H7 (cell line): ENCODE measurements at regions not wholly inside any gene's neighbourhood (a gene's known extent, or its start where the extent isn't known, plus 50 kb on each side); places are given as distances from the start of the nearest gene placed in this dataset.

Experiments used
- DNase-seq: peaks from one replicate; pipeline ENCODE4 v3.0.0; 2012
- H3K27me3 ChIP-seq: 2 replicates; pipeline ENCODE4 v1.6.0; 2011; ENCODE audit warnings: mild to moderate bottlenecking, low read length; ENCODE audit not compliant: control insufficient read depth, insufficient read depth
- H3K36me3 ChIP-seq: replicated peaks from 2 replicates; pipeline ENCODE4 v1.5.1; 2011; ENCODE audit warnings: low read length; ENCODE audit not compliant: control insufficient read depth, insufficient read depth
- H3K4me3 ChIP-seq: 2 replicates; pipeline ENCODE4 v1.5.1; 2011; ENCODE audit warnings: low read depth, mild to moderate bottlenecking, control low read depth, low read length, moderate library complexity; ENCODE audit not compliant: insufficient read depth

DNA sequence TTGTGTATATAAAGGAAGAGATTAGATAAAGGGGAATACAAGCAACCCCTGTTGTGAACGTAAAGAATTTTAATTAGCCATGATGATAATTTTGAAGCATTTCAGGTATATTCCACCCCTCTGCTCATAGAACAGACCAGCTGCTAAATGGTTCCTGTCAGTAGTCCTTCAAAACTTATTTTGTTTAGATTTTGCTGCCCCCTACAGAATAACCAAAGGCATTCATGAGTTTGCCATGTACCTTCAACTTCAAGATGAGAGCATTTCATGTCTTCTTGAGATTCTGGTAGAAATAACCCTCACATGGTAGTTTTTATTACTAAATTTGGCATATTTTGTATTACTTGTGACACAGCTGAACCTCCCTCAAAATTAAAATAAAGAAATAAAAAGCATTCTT lies 1586.7 kb downstream of the HACE1 start:
- no peak overlapping the region for H3K4me3 ChIP-seq

DNA sequence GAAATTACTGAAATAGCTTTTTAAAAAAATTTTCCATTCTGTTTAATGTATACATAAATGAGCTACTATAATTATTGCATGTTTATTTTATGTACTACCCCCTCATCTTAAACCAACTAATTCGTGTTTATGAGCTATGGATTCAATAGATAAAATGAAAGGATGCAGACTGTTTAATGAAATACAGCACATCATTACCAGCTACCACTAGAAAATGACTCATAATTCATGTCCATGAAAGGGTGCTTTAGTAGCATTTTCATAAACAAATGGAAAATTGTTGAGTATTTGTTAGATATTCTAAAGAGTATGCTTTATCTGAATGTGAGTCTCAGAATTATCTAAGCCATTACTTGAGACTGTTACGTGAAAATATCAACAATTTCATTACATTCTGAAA lies 1590.1 kb downstream of the HACE1 start:
- H3K27me3 ChIP-seq, result no peaks in the 10 kb centered on the region
- DNase-seq, result no peak
- H3K36me3 ChIP-seq, result no peaks in the 10 kb centered on the region
- no peak overlapping the region for H3K4me3 ChIP-seq

More for the DNA sequence above, 1586.7 kb downstream of the HACE1 start:
- no peaks in the 10 kb centered on the region for H3K36me3 ChIP-seq
- peak; percentile 2 for DNase-seq
- H3K27me3 ChIP-seq, result no peaks in the 10 kb centered on the region

DNA sequence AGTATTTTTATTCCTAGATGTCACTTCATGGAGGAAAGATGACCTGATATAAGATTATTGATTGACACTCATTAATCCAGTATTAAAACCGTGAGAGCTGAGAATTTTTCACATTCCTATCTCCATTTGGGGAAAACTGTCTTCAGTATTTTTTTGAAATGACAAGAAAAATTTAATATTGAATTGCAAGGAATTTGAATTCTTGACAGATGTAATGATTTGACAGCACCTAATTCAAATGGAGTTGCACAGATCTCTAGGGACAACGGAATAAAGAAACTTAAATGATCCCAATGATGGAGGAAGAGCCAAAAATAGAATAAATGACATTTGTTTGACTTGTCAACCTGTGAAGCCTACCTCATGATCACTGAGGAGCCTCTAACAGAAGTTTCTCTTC lies 1591.4 kb downstream of the HACE1 start:
- Histone ChIP-seq H3K4me3 (no peak overlapping the region), H3K27me3 (no peaks in the 10 kb centered on the region)

DNA sequence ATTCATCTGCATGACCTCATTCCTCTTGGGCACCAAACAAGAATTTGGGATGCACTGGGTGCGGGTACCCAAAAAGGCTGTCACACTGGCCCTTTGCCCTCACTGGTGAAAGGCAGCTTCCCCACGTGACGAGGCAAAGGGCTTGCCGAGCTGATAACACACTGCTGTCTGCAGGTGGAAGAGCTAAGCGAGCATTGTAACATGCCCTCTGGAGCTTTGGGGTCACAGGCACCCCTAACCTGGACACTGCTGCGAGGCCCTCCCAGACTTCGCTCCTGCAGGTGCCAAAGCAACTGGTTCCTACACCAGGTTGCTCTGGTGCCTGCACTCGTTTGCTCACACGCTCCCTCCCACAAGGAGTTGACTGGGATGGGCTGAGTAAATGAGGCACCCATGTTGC lies 1595.7 kb downstream of the HACE1 start:
- DNase-seq, result no peak
- no peak overlapping the region for H3K4me3 ChIP-seq
- no peaks in the 10 kb centered on the region for H3K27me3 ChIP-seq
- H3K36me3 ChIP-seq, result no peaks in the 10 kb centered on the region

More for the DNA sequence above, 1591.4 kb downstream of the HACE1 start:
- H3K36me3 ChIP-seq, result no peaks in the 10 kb centered on the region
- DNase-seq, result no peak

DNA sequence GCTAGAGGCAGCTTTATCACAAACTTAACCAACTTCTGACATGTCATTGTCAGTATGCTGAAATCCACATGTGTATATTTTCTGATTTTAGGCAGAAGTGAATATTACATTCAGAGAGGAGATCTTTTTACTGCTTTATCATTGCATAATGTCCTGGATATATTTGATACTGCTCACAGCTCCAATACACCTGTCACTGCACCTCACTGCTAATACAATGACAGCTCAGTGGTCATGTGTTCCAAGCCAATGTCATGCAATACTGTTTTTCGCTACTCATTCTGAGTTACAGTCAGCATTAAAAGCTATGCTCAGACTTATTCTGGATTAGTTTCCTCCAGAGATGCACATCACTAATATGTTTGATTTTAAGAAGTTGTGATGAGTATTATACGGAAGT lies 1604.6 kb downstream of the HACE1 start:
- Histone ChIP-seq H3K4me3 (no peak overlapping the region), H3K36me3 (no peaks in the 10 kb centered on the region), H3K27me3 (no peaks in the 10 kb centered on the region)
- DNase-seq, result no peak

DNA sequence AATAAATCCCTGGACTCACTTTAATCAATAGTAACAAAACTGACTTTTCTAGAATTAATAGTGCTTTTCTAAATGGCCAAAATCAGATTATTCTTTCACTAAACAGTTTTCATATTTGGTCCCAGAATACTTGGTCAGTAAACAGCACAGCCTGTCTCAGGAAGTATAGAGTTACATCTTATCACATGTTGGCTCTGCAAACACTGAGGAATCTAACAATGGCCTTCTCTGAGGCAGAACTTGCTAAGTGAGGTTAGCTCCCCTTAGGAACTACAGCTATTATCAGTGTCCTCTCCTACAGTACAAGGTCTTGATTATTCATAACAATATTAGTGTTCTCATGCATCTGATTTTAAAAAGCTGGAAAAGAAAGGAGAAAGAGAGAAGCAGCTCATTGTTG lies 1622.8 kb downstream of the HACE1 start:
- Histone ChIP-seq H3K27me3 (no peaks in the 10 kb centered on the region), H3K36me3 (no peaks in the 10 kb centered on the region), H3K4me3 (no peak overlapping the region)
- DNase-seq, result no peak

DNA sequence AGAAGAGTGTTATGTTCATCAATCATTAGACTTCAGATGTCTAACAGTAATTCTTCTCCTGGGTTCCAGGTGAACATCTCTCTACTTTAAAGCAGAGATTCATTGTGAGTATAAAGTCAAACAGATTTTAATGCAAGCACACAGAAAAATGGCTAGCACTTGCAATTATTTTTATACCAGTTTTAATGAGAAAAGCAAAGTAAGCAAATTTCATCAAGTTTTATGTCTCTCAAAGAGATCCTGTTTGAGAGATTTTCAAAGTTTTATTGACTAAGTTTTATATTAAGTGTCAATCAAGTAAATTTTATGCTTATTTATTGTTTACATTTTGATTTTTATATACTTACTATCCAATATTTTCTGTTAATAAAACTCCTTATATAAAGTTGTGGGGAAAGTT lies 1628.5 kb downstream of the HACE1 start:
- H3K4me3 ChIP-seq, result no peak overlapping the region

DNA sequence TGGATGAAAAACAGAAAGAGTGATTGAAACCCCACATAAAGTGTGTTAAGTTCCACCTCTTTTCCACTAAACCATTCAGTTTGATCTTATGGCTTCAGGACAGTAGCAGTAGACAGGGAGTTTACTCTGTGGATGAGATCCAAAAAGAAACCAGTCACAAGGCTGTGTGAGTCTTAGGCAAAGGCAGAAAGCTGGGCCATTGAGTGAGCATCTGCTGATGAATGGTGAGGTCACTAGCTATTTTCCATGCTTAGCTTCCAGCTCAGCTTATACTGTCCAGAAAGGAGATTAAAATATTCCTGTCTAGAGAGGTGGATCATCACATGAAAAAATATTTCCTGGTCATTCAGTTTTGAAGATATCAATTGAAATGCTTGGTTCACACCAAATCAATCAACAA lies 1643.9 kb downstream of the HACE1 start:
- no peak overlapping the region for H3K4me3 ChIP-seq
- H3K36me3 ChIP-seq, result no peaks in the 10 kb centered on the region
- no peak for DNase-seq
- H3K27me3 ChIP-seq, result no peaks in the 10 kb centered on the region

More for the DNA sequence above, 1628.5 kb downstream of the HACE1 start:
- Histone ChIP-seq H3K36me3 (no peaks in the 10 kb centered on the region), H3K27me3 (no peaks in the 10 kb centered on the region)
- no peak for DNase-seq

DNA sequence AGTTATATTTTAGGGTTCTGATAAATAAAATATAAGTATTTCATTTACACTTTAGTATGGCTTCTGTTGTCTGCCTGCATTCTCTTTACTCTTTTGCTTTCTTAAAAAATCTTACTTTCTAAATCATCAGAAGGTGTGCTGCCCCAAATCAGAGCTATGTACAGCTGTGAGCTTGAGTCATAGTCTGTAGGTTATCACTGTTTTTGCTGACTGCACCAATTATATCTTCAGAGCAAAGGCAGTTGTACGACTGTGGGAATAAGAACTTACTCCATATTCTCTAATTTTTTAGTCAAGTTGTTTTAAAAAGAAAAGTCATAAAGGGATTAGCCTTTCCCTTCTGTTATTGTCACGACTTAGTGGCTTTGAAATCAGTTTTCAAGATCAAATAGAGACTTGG lies 1649.0 kb downstream of the HACE1 start:
- Histone ChIP-seq H3K27me3 (no peaks in the 10 kb centered on the region), H3K36me3 (no peaks in the 10 kb centered on the region), H3K4me3 (no peak overlapping the region)
- DNase-seq, result no peak

DNA sequence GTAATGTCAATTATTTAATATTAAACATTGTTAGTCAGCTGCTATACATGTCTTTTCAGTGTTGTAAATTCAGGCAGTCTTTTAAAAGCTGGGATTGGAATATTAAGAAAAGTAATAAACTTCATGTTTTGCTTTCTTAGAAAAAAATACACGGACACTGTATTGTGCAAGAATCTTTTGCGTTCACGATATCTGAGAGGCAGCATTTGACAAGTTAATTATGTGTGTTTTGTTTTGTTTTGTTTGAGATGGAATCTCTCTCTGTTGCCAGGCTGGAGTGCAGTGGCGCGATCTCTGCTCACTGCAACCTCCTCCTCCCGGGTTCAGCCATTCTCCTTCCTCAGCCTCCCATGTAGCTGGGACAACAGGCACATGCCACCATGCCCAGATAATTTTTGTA lies 1661.3 kb downstream of the HACE1 start:
- Histone ChIP-seq H3K27me3 (no peaks in the 10 kb centered on the region; the same call in 1 of the 2 replicates), H3K36me3 (no peaks in the 10 kb centered on the region), H3K4me3 (no peak overlapping the region)
- no peak for DNase-seq

DNA sequence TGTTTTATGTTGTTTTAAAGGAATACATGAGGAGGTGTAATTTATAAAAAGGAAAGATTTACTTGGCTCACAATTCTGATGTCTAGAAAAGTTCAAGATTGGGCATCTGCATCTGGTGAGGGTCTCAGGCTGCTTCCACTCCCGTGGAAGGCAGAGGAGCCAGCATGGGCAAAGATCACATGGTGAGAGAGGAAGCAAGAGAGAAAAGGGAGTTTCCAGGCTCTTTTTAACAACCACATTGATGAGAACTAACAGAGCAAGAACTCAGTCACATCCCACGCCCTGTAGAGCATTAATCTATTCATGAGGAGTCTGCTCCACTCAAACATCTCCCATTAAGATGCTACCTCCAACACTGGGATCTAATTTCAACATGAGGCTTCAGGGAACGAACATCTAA lies 1666.3 kb downstream of the HACE1 start:
- H3K36me3 ChIP-seq, result no peaks in the 10 kb centered on the region
- H3K27me3 ChIP-seq, result no peaks in the 10 kb centered on the region; the same call in 1 of the 2 replicates
- no peak for DNase-seq
- no peak overlapping the region for H3K4me3 ChIP-seq

DNA sequence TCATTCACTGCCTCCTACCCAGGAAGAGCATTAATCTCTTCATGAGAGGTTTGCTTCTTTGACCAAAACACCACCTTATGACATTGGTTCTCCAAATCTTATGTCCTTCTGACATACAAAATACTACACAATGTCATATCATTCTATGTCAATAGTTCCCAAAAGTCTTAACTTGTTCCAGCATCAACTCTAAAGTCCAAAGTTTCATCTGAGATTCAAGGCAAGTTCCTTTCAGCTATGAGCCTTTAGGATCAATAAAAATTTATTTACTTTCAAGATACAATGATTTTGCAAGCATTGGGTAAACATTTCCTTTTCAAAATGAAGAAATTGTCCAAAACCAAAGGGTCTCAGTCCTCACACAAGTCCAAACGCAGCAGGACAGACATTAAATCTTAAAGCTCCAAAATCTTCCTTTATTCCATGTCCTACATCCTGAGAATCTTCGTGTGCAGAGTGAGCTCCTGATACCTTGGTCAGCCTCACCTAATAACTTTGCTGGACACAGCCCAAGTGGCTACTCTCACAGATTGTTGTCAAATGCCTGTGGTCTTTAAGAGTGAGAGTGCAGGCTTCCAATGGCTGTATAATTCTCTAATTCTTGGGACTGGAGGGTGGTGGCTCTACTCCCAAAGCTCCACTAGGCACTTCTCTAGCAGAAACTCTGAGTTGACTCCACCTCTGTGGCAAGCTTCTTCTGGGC lies 1668.2 kb downstream of the HACE1 start:
- no peak for DNase-seq

DNA sequence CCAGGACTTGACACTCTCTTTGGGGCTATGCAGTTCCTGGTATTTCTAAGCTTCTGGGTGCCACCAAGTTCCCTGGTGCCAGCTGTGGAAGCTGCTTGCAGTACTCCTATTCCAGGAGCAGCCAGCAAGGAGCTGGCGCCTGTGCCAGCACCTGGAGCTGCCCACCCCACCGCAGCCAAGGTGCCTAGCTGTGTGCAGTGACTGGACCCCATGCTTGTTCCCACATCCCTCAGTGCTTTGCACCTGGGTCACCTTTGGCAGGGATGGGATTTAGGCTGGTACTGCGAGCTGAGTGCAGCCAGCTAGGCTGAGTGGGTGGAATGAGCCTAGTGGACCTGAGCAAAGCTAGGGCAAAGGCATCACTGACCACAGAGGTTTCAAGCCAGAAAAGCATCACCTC lies 1674.9 kb downstream of the HACE1 start:
- no peak for DNase-seq
- no peak overlapping the region for H3K4me3 ChIP-seq

More for the DNA sequence above, 1668.2 kb downstream of the HACE1 start:
- Histone ChIP-seq H3K36me3 (no peaks in the 10 kb centered on the region), H3K27me3 (no peaks in the 10 kb centered on the region), H3K4me3 (no peak overlapping the region)

DNA sequence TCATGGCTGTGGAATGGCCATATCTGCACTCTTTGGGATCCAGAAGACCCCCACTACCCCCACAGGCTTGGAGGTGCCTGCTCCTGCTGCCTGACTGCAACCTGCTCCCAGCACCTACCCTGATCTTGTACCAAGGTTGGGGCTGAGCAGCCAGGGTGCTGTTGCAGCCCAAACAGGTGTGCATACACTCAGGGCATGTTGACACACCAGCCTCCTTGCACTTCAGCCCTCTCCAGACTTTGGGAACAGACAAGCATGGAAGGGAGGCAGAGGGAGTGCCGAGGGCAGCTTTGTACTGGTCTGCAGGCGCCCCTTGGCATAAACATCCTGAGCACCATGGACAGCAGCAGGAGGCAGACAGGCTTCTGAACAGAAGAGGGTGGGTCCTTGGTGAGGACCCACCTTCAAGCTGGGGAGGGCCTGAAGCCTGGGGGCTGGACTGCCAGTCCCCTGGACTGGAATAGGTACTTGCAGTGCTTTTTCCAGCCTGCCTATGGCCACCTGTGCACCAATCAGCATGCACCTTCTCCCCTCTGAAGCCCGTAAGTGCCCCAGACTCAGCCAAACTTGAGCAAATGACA lies 1675.8 kb downstream of the HACE1 start:
- no peaks in the 10 kb centered on the region for H3K27me3 ChIP-seq
- H3K36me3 ChIP-seq, result no peaks in the 10 kb centered on the region
- DNase-seq, result peak; percentile 5
- H3K4me3 ChIP-seq, result no peak overlapping the region

More for the DNA sequence above, 1674.9 kb downstream of the HACE1 start:
- Histone ChIP-seq H3K27me3 (no peaks in the 10 kb centered on the region), H3K36me3 (no peaks in the 10 kb centered on the region)

DNA sequence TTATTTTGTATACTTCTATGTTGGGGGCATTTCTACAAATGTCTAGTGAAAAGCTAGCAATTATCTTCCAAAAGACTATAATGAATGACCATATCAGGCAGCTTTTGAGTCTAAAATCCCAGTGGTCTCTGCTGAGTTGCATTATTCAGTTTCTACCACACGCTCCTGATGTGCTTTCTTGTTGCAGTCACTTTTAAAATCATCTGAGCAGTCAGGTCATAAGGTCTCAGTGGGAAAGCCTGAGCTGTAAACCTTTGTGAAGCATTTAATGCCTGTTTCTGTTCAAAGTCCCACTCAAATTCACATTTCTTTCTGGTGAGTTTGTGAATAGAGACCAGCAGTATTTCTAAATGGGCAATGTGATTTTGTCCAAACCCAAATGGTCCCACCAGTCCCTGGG lies 1681.5 kb downstream of the HACE1 start:
- H3K36me3 ChIP-seq, result no peaks in the 10 kb centered on the region
- no peak overlapping the region for H3K4me3 ChIP-seq
- no peak for DNase-seq
- H3K27me3 ChIP-seq, result no peaks in the 10 kb centered on the region
